Heart left ventricle (tissue), 16 donors: ENCODE measurements at regions not wholly inside any gene's neighbourhood (a gene's known extent, or its start where the extent isn't known, plus 50 kb on each side); places are given as distances from the start of the nearest gene placed in this dataset.

ENCODE experiments used
- ATAC-seq, 4 donors: fragments of 200-7000 bp; cut with Tn5 transposase; one replicate each; pipeline ENCODE4 v1.9.1; 2020 to 2022; ENCODE audit warnings: moderate library complexity in 4 of 4, mild to moderate bottlenecking in 3 of 4, moderate number of reproducible peaks in 1 of 4
- DNase-seq, 5 donors: peaks; one replicate each; pipeline ENCODE4 v3.0.0-alpha.2; 2020
- H3K27ac ChIP-seq, 12 donors: fragments of 200-600 bp; sonication (generic) in 4 of 12; one replicate each; pipeline versions ENCODE4 v1.5.0 to v1.8.0; 2016 to 2022; ENCODE audit warnings: mild to moderate bottlenecking in 2 of 12
- H3K27me3 ChIP-seq, 9 donors: fragments of 200-600 bp; sonication (generic) in 2 of 9; one replicate each; pipeline versions ENCODE4 v1.5.1 to v1.8.0; 2016 to 2022; ENCODE audit warnings: mild to moderate bottlenecking in 3 of 9
- H3K36me3 ChIP-seq, 9 donors: fragments of 200-600 bp; sonication (generic) in 2 of 9; one replicate each; pipeline versions ENCODE4 v1.5.0 to v1.8.0; 2018 to 2022; ENCODE audit warnings: mild to moderate bottlenecking in 2 of 9
- H3K4me1 ChIP-seq, 12 donors: fragments of 200-600 bp; sonication (generic) in 4 of 12; one replicate each; pipeline versions ENCODE4 v1.5.0 to v1.8.0; 2016 to 2022; ENCODE audit warnings: mild to moderate bottlenecking in 3 of 12
- H3K4me3 ChIP-seq, 12 donors: fragments of 200-600 bp; sonication (generic) in 4 of 12; one replicate each; pipeline versions ENCODE4 v1.5.0 to v1.8.0; 2017 to 2022; ENCODE audit warnings: mild to moderate bottlenecking in 9 of 12, moderate library complexity in 4 of 12
- H3K9me3 ChIP-seq, 12 donors: fragments of 200-600 bp; sonication (generic) in 4 of 12; one replicate each; pipeline versions ENCODE4 v1.5.0 to v1.8.0; 2016 to 2022; ENCODE audit warnings: mild to moderate bottlenecking in 1 of 12
- POLR2A ChIP-seq, 2 donors: fragments of 450-650 bp; IDR thresholded peaks; one replicate each; pipeline ENCODE4 v1.6.1; 2017; ENCODE audit warnings: antibody characterized with exemption in 2 of 2, mild to moderate bottlenecking in 2 of 2, moderate library complexity in 2 of 2
- WGBS, 4 donors: extraction: QIAGEN DNeasy Blood & Tissue Kit in 2 of 4; methylation state at CpG; one replicate each; pipeline versions ENCODE4 v1.1.5 to v1.1.7; 2013 to 2018; 5-methylcytosine and 5-hydroxymethylcytosine counted together
- intact Hi-C, 10 donors: fragments of 100-400 bp; cut with DNase I; formaldehyde crosslinking; loops; one replicate each; pipeline versions ENCODE4 v1.11.1 to v1.14.2; 2022
- TF ChIP-seq, protein P1 (sequence below), 12 donors: fragments of 200-600 bp; sonication (generic) in 4 of 12; IDR thresholded peaks; one replicate each; pipeline versions ENCODE4 v1.5.0 to v1.8.0; 2018 to 2022; ENCODE audit warnings: antibody characterized with exemption in 12 of 12, mild to moderate bottlenecking in 5 of 12
- donor health status: ischemic (EF 13 %, LVEDD 7.1; RV severe dilation, severe dysfunction).
- donor health status: healthy with polysubstance abuse.
- donor health status: DM: no; HTN: yes; CAD: no.
- donor health status: DM: no; HTN: no; CAD: no.
- donor health status: ischemic (EF 25% LVEDD 6.9; RV normal size, moderate dysfunction).
- donor health status: ischemic (EF 25% LVEDD 5.7; RV mildly dilated, moderate dysfunction).
- donor health status: healthy.
- donor health status: DM: yes; HTN: yes; CAD: no.
- donor health status: ischemic (EF 35%, LVEDD 5.7; RV mildly dilated, moderate dysfunction).
- donor health status: nonischemic (EF 11% LVEDD 7.7; RV severe dilation, severe dysfunction).
- donor health status: DM: yes; HTN: yes; CAD: no.
- donor health status: PGD.
- donor health status: ischemic (EF 29% LVEDD 5.4; RV normal size, mild dysfunction).
- donor health status: nonischemic (EF 23%, LVEDD 6.1; RV moderate dilation, normal function).

DNA sequence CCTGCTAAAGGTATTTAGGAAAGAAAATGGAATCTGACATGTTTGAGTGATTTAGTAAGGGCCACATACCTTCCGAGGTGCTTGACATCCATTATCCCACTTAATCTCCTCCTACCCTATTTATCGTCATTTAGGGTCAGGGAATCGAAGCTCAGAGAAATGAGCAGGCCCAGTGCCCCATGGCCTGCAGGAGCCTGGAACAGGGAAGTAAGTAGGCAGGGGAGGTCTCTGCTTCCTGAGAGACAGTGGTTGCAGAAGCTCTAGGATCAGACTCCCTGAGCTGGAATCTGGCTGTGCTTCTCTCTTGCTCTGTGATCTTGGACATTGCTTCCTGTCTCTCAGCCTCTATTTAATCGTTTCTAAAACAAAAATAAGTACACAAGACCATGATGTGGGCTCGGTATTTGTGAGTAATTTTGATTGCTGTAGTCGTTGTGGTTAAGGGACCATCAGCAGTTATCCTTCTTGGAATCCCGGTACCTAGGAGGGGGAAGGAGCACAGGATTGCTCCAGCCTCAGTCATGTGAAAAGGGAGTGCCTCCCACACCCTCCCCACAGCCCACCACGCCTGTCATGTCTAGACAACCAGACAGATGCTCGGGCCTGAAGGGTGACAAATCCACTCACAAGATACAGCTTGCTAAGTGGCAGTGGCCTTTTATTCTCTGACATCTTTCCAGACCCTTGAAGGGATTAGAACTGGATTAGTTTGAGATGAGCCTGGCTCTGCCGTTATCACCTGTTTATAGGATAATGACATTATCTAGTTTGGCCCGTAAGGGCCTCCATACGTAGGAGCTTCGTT, 169.2 kb upstream of the TSHZ3 start:
- H3K36me3 ChIP-seq, result no peaks in the 10 kb centered on the region
- no peak overlapping the region for H3K27ac ChIP-seq
- no peaks in the 10 kb centered on the region for H3K4me1 ChIP-seq
- intact Hi-C loops, result no loop called here
- peaks cover 0 to 12% (median 3%) of the 10 kb centered on the region in 12 donors for H3K9me3 ChIP-seq
- TF ChIP-seq, protein P1, sequence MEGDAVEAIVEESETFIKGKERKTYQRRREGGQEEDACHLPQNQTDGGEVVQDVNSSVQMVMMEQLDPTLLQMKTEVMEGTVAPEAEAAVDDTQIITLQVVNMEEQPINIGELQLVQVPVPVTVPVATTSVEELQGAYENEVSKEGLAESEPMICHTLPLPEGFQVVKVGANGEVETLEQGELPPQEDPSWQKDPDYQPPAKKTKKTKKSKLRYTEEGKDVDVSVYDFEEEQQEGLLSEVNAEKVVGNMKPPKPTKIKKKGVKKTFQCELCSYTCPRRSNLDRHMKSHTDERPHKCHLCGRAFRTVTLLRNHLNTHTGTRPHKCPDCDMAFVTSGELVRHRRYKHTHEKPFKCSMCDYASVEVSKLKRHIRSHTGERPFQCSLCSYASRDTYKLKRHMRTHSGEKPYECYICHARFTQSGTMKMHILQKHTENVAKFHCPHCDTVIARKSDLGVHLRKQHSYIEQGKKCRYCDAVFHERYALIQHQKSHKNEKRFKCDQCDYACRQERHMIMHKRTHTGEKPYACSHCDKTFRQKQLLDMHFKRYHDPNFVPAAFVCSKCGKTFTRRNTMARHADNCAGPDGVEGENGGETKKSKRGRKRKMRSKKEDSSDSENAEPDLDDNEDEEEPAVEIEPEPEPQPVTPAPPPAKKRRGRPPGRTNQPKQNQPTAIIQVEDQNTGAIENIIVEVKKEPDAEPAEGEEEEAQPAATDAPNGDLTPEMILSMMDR (IDR thresholded peaks at IDR 0.05), result no peak
- TF ChIP-seq POLR2A (IDR thresholded peaks at IDR 0.05), result no peak
- no peak for DNase-seq
- H3K27me3 ChIP-seq, result peaks cover 0 to 8% (median 0%) of the 10 kb centered on the region in 9 donors
- ATAC-seq, result peak in 1 of 4 donors; percentile 84
- H3K4me3 ChIP-seq, result no peak overlapping the region
- WGBS, 4 donors, result 30 to 36% (median 35%) methylated on average over 13 of the region's 13 CpGs

DNA sequence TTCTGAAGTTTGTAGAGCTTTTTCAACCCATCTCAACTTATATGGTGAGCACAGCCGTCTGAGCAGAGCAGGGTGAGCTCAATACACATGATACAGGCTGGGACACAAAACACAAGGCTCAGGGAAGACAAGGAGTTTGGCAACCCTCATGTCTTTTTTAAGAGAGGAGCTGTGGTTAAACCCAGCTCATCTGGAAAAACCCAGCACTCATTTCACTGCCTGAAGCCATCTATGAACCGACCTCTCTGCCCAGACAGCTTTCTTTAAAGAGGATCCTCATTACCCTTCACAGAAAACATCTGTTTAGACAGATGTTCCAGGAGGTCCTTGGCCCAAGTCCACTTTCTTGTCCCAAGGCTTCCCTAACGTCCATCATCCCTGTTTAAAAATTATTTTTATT, 170.0 kb upstream of the TSHZ3 start:
- Histone ChIP-seq H3K27me3 (peaks cover 0 to 8% (median 0%) of the 10 kb centered on the region in 9 donors), H3K9me3 (peaks cover 0 to 12% (median 3%) of the 10 kb centered on the region in 12 donors), H3K4me1 (no peaks in the 10 kb centered on the region), H3K36me3 (no peaks in the 10 kb centered on the region), H3K27ac (peak overlapping the region in 1 of 12 donors; percentile 31), H3K4me3 (no peak overlapping the region)
- ATAC-seq, result peak in 2 of 4 donors; percentile 9 to 66
- TF ChIP-seq, protein P1 (IDR thresholded peaks at IDR 0.05), result no peak
- TF ChIP-seq POLR2A (IDR thresholded peaks at IDR 0.05), result no peak
- DNase-seq, result no peak
- intact Hi-C loops, result no loop called here
- WGBS, 4 donors, result 13 to 29% (median 20%) methylated on average over 3 of the region's 3 CpGs

DNA sequence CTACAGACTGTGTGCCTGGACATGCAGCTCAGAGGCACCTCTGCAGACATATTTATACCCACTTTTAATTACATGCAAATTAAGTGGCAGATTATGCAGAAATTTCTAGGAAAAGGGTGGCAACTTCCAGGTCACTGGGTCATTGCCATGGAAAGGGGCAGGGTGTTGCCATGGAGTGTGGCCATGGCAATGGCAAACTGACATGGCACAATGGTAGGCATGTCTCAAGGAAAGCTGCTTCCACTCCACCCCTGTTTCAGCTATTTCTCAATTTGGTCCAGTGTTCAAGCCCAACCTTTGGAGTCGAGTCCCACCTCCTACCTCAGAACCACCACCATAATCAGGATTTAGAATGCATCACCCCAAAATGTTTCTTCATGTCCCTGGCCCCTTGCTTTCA, 170.7 kb upstream of the TSHZ3 start:
- H3K9me3 ChIP-seq, result peaks cover 0 to 18% (median 3%) of the 10 kb centered on the region in 12 donors
- DNase-seq (no peak), ATAC-seq (no peak)
- H3K4me3 ChIP-seq, result no peak overlapping the region
- H3K27me3 ChIP-seq, result peaks cover 0 to 8% (median 0%) of the 10 kb centered on the region in 9 donors
- H3K36me3 ChIP-seq, result no peaks in the 10 kb centered on the region
- no peaks in the 10 kb centered on the region for H3K4me1 ChIP-seq
- TF ChIP-seq, protein P1 (IDR thresholded peaks at IDR 0.05), result no peak
- no peak for TF ChIP-seq POLR2A (IDR thresholded peaks at IDR 0.05)
- H3K27ac ChIP-seq, result no peak overlapping the region
- 80 to 93% (median 84%) methylated on average over 1 of the region's 1 CpG for WGBS, 4 donors
- intact Hi-C loops, result no loop called here

DNA sequence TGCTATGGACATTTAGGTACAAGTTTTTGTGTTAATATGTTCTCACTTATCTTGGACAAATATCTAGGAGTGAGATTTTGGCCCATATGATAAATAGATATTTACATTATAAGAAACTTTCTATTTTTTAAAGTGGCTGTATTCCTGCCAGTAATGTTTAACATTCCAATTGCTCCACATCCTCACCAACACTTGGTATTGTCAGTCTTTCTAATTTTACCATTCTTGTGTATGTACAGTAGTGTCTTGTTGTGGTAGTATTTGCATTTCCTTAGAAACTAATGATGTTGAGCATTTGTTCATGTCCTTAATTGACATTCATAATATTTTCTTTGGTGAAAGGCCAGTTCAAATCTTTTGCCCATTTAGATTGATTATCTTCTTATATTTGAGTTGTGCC, 171.4 kb upstream of the TSHZ3 start:
- H3K4me3 ChIP-seq, result no peak overlapping the region
- intact Hi-C loops, result no loop called here

More for the DNA sequence above, 171.4 kb upstream of the TSHZ3 start:
- Histone ChIP-seq H3K4me1 (no peaks in the 10 kb centered on the region), H3K27me3 (peaks cover 0 to 8% (median 0%) of the 10 kb centered on the region in 9 donors), H3K27ac (no peak overlapping the region), H3K9me3 (peaks cover 0 to 25% (median 10%) of the 10 kb centered on the region in 12 donors), H3K36me3 (no peaks in the 10 kb centered on the region)
- ATAC-seq (no peak), DNase-seq (no peak)
- TF ChIP-seq, protein P1 (IDR thresholded peaks at IDR 0.05), result no peak
- no peak for TF ChIP-seq POLR2A (IDR thresholded peaks at IDR 0.05)
